Fibroblast of the aortic adventitia (primary cell): ENCODE measurements at regions not wholly inside any gene's neighbourhood (a gene's known extent, or its start where the extent isn't known, plus 50 kb on each side); places are given as distances from the start of the nearest gene placed in this dataset.

Source experiments
- DNase-seq: peaks from one replicate; pipeline ENCODE4 v3.0.0-alpha.2; 2010; ENCODE audit warnings: low read depth
- H3K4me3 ChIP-seq: 2 replicates; pipeline ENCODE4 v1.5.1; 2011; ENCODE audit warnings: low read depth, mild to moderate bottlenecking, control low read depth, low read length, moderate library complexity
- TF ChIP-seq, protein P1 (sequence below): IDR thresholded peaks from 2 replicates; pipeline ENCODE4 v1.5.1; 2011; ENCODE audit warnings: mild to moderate bottlenecking, low read length, control low read depth, inconsistent platforms; ENCODE audit not compliant: insufficient read depth

DNA sequence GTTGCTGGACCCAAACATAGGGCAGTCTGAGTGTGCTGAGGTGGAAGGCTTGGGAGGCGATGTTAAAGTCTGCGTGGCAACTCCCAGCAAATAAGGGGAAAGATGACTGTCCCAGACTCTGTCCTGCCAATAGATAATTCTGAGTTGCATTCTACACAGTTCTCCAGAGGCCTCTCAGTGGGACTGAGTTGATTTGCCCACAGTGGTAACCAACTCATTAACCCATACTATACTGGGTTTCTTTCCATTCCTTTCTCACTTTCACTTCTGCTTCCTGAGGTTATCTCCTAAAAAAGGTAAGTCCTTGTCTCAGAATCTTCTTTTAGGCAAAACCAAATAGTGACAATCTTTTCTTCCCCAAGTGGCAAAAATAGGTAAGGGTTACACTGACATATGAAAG, 549.9 kb upstream of the DPPA4 start:
- DNase-seq: no peak
- TF ChIP-seq, protein P1, sequence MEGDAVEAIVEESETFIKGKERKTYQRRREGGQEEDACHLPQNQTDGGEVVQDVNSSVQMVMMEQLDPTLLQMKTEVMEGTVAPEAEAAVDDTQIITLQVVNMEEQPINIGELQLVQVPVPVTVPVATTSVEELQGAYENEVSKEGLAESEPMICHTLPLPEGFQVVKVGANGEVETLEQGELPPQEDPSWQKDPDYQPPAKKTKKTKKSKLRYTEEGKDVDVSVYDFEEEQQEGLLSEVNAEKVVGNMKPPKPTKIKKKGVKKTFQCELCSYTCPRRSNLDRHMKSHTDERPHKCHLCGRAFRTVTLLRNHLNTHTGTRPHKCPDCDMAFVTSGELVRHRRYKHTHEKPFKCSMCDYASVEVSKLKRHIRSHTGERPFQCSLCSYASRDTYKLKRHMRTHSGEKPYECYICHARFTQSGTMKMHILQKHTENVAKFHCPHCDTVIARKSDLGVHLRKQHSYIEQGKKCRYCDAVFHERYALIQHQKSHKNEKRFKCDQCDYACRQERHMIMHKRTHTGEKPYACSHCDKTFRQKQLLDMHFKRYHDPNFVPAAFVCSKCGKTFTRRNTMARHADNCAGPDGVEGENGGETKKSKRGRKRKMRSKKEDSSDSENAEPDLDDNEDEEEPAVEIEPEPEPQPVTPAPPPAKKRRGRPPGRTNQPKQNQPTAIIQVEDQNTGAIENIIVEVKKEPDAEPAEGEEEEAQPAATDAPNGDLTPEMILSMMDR: no peak

GRCh38 chr3:109888026-109888425, 550.7 kb upstream of the DPPA4 start:
- TF ChIP-seq, protein P1: no peak
- DNase-seq: no peak
- H3K4me3 ChIP-seq: no peak overlapping the region

More for the DNA sequence above, 549.9 kb upstream of the DPPA4 start:
- H3K4me3 ChIP-seq: no peak overlapping the region

GRCh38 chr3:109897734-109898133, 560.4 kb upstream of the DPPA4 start:
- TF ChIP-seq, protein P1: no peak
- no peak overlapping the region for H3K4me3 ChIP-seq
- no peak for DNase-seq

GRCh38 chr3:109899925-109900324, 562.6 kb upstream of the DPPA4 start:
- TF ChIP-seq, protein P1: no peak
- DNase-seq: no peak
- H3K4me3 ChIP-seq: no peak overlapping the region

- no peak overlapping the region for H3K4me3 ChIP-seq
- DNase-seq: no peak
- TF ChIP-seq, protein P1: no peak
Observed at GRCh38 chr3:109900783-109901182, 563.4 kb upstream of the DPPA4 start.

GRCh38 chr3:109902549-109902948, 565.2 kb upstream of the DPPA4 start:
- no peak for DNase-seq
- H3K4me3 ChIP-seq: no peak overlapping the region
- TF ChIP-seq, protein P1: no peak

- DNase-seq: no peak
- H3K4me3 ChIP-seq: no peak overlapping the region
- TF ChIP-seq, protein P1: no peak
Observed at GRCh38 chr3:109903100-109903499, 565.8 kb upstream of the DPPA4 start.
